GM18526 (cell line): ENCODE measurements at regions not wholly inside any gene's neighbourhood (a gene's known extent, or its start where the extent isn't known, plus 50 kb on each side); places are given as distances from the start of the nearest gene placed in this dataset.

ENCODE experiments used
- POLR2A ChIP-seq: IDR thresholded peaks from 3 replicates; pipeline ENCODE4 v1.6.1; 2011; ENCODE audit not compliant: insufficient read length; ENCODE audit errors: extremely low read depth

- TF ChIP-seq POLR2A = no peak
Measured at GRCh38 chr1:198957044-198957443, 318.2 kb downstream of the PTPRC start.

- TF ChIP-seq POLR2A = no peak
Measured at GRCh38 chr1:198959032-198959431, 320.2 kb downstream of the PTPRC start.

GRCh38 chr1:198959676-198960075 is 320.8 kb downstream of the PTPRC start:
- no peak for TF ChIP-seq POLR2A

- TF ChIP-seq POLR2A = no peak
Measured at GRCh38 chr1:198966519-198966918, 327.7 kb downstream of the PTPRC start.

GRCh38 chr1:198967566-198967965 is 328.7 kb downstream of the PTPRC start:
- TF ChIP-seq POLR2A = no peak

- TF ChIP-seq POLR2A = no peak
Measured at GRCh38 chr1:198968866-198969265, 330.0 kb downstream of the PTPRC start.

- TF ChIP-seq POLR2A = no peak
Measured at GRCh38 chr1:198969981-198970380, 331.1 kb downstream of the PTPRC start.

GRCh38 chr1:198970916-198971315 is 332.1 kb downstream of the PTPRC start:
- TF ChIP-seq POLR2A = no peak

- no peak for TF ChIP-seq POLR2A
Measured at GRCh38 chr1:198977909-198978308, 339.1 kb downstream of the PTPRC start.

- TF ChIP-seq POLR2A = no peak
Measured at GRCh38 chr1:198978523-198978922, 339.7 kb downstream of the PTPRC start.

GRCh38 chr1:198986036-198986435 is 347.2 kb downstream of the PTPRC start:
- TF ChIP-seq POLR2A = no peak

GRCh38 chr1:198986442-198986841 is 347.6 kb downstream of the PTPRC start:
- TF ChIP-seq POLR2A = no peak

GRCh38 chr1:199002661-199003060 is 363.8 kb downstream of the PTPRC start:
- TF ChIP-seq POLR2A = no peak

- no peak for TF ChIP-seq POLR2A
Measured at GRCh38 chr1:199007423-199007822, 368.6 kb downstream of the PTPRC start.

- no peak for TF ChIP-seq POLR2A
Measured at GRCh38 chr1:199009447-199009846, 370.6 kb downstream of the PTPRC start.

GRCh38 chr1:199010492-199010891 is 371.7 kb downstream of the PTPRC start:
- TF ChIP-seq POLR2A = no peak

- TF ChIP-seq POLR2A = no peak
Measured at GRCh38 chr1:199010933-199011332, 372.1 kb downstream of the PTPRC start.

- TF ChIP-seq POLR2A = no peak
Measured at GRCh38 chr1:199015799-199016198, 377.0 kb downstream of the PTPRC start.
